ENCODE measurements at regions not wholly inside any gene's neighbourhood (a gene's known extent, or its start where the extent isn't known, plus 50 kb on each side); places are given as distances from the start of the nearest gene placed in this dataset.

- Histone ChIP-seq H3K9me2 (ENCODE audit: insufficient read depth) (no peaks in the 10 kb centered on the region), H4K20me1 (ENCODE audit: insufficient read depth) (no peaks in the 10 kb centered on the region), H3K27ac (no peak overlapping the region), H3F3A (ENCODE audit: insufficient read depth, low read depth) (no peaks in the 10 kb centered on the region), H3K4me2 (no peak overlapping the region), H3K9me3 (ENCODE audit: insufficient read depth, low read depth) (no peaks in the 10 kb centered on the region), H2AFZ (no peak overlapping the region), H3K79me2 (ENCODE audit: low read depth) (no peaks in the 10 kb centered on the region), H3K4me3 (no peak overlapping the region), H3K27me3 (ENCODE audit: insufficient read depth, low read depth) (no peaks in the 10 kb centered on the region), H3K36me3 (ENCODE audit: low read depth) (no peaks in the 10 kb centered on the region), H3K4me1 (replicated peaks; ENCODE audit: insufficient read depth) (no peaks in the 10 kb centered on the region)
- TF ChIP-seq EZH2 (IDR thresholded peaks at IDR 0.05; ENCODE audit: low read depth) (no peak), CTCF (conservative IDR thresholded peaks at IDR 0.05) (no peak)
- no TSS peak for BruUV-seq (replicated peaks)
- CTCF ChIA-PET = no interaction called here
- POLR2A ChIA-PET (ENCODE audit: unreplicated experiment) = no interaction called here
- intact Hi-C loops (cut with micrococcal nuclease; ENCODE audit: unreplicated experiment) = no loop called here
- DNase-seq = no peak
Observed at GRCh38 chr3:139185527-139185926, 140.8 kb upstream of the PRR23C start.

DNA sequence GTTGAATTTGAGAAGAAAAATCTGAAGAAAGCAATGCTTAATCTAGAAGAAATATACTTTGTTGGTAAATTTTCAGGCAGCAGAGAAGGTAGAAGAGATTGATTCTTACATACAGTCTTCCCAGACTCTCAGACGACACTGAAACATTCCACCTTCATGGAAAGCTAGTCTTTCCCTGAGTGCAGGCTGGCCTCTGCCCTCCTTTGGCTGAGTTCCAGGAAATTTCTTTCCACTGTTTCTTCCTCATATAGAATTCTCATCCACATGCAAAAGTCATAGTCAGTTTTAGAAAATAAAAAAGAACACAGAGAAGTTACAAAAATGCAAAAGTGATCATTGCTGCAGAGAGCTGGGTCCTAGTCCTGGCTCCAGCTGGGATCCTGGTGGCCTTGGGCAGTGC lies 142.5 kb upstream of the PRR23C start:
- ChIA-PET CTCF (no interaction called here), POLR2A (ENCODE audit: unreplicated experiment) (no interaction called here)
- Histone ChIP-seq H3K9me2 (ENCODE audit: insufficient read depth) (no peaks in the 10 kb centered on the region), H3K4me1 (replicated peaks; ENCODE audit: insufficient read depth) (no peaks in the 10 kb centered on the region), H3K9me3 (ENCODE audit: insufficient read depth, low read depth) (no peaks in the 10 kb centered on the region), H4K20me1 (ENCODE audit: insufficient read depth) (no peaks in the 10 kb centered on the region), H3K36me3 (ENCODE audit: low read depth) (no peaks in the 10 kb centered on the region), H3K79me2 (ENCODE audit: low read depth) (no peaks in the 10 kb centered on the region), H3F3A (ENCODE audit: insufficient read depth, low read depth) (no peaks in the 10 kb centered on the region), H3K27me3 (ENCODE audit: insufficient read depth, low read depth) (no peaks in the 10 kb centered on the region), H3K4me2 (no peak overlapping the region), H3K4me3 (no peak overlapping the region), H2AFZ (no peak overlapping the region), H3K27ac (no peak overlapping the region)
- DNase-seq = no peak
- intact Hi-C loops (cut with micrococcal nuclease; ENCODE audit: unreplicated experiment) = no loop called here
- BruUV-seq (replicated peaks) = no TSS peak
- TF ChIP-seq EZH2 (IDR thresholded peaks at IDR 0.05; ENCODE audit: low read depth) = no peak
- no peak for TF ChIP-seq CTCF (conservative IDR thresholded peaks at IDR 0.05)

GRCh38 chr3:139187648-139188047 lies 143.0 kb upstream of the PRR23C start:
- ChIA-PET CTCF (no interaction called here), POLR2A (ENCODE audit: unreplicated experiment) (no interaction called here)
- Histone ChIP-seq H3K4me3 (no peak overlapping the region), H3K4me1 (replicated peaks; ENCODE audit: insufficient read depth) (no peaks in the 10 kb centered on the region), H3K27me3 (ENCODE audit: insufficient read depth, low read depth) (no peaks in the 10 kb centered on the region), H3K9me3 (ENCODE audit: insufficient read depth, low read depth) (no peaks in the 10 kb centered on the region), H3F3A (ENCODE audit: insufficient read depth, low read depth) (no peaks in the 10 kb centered on the region), H2AFZ (no peak overlapping the region), H3K36me3 (ENCODE audit: low read depth) (no peaks in the 10 kb centered on the region), H3K79me2 (ENCODE audit: low read depth) (no peaks in the 10 kb centered on the region), H3K9me2 (ENCODE audit: insufficient read depth) (no peaks in the 10 kb centered on the region), H3K27ac (no peak overlapping the region), H4K20me1 (ENCODE audit: insufficient read depth) (no peaks in the 10 kb centered on the region), H3K4me2 (no peak overlapping the region)
- TF ChIP-seq EZH2 (IDR thresholded peaks at IDR 0.05; ENCODE audit: low read depth) (no peak), CTCF (conservative IDR thresholded peaks at IDR 0.05) (no peak)
- DNase-seq = no peak
- intact Hi-C loops (cut with micrococcal nuclease; ENCODE audit: unreplicated experiment) = no loop called here
- BruUV-seq (replicated peaks) = no TSS peak

Measured in PC-9 (cell line).